ENCODE measurements at regions not wholly inside any gene's neighbourhood (a gene's known extent, or its start where the extent isn't known, plus 50 kb on each side); places are given as distances from the start of the nearest gene placed in this dataset.

GRCh38 chr14:28077021-28077420 is 689.6 kb upstream of the FOXG1 start:
- Mint-ChIP-seq H3K9me3 (peaks cover 33% of the 10 kb centered on the region), H3K4me1 (no peaks in the 10 kb centered on the region), H3K27ac (no peak overlapping the region), H3K36me3 (ENCODE audit: low read depth) (no peaks in the 10 kb centered on the region), H3K4me3 (no peak overlapping the region), H3K27me3 (no peaks in the 10 kb centered on the region)
- ATAC-seq, result no peak
- no peak for DNase-seq

- H3K4me1 Mint-ChIP-seq, result no peaks in the 10 kb centered on the region
- no peaks in the 10 kb centered on the region for H3K36me3 Mint-ChIP-seq (ENCODE audit: low read depth)
- DNase-seq, result no peak
- no peak overlapping the region for H3K27ac Mint-ChIP-seq
- no peak for ATAC-seq
- H3K9me3 Mint-ChIP-seq, result peaks cover 14% of the 10 kb centered on the region
- H3K4me3 Mint-ChIP-seq, result no peak overlapping the region
- H3K27me3 Mint-ChIP-seq, result no peaks in the 10 kb centered on the region
Observed at GRCh38 chr14:28083389-28083788, 683.2 kb upstream of the FOXG1 start.

DNA sequence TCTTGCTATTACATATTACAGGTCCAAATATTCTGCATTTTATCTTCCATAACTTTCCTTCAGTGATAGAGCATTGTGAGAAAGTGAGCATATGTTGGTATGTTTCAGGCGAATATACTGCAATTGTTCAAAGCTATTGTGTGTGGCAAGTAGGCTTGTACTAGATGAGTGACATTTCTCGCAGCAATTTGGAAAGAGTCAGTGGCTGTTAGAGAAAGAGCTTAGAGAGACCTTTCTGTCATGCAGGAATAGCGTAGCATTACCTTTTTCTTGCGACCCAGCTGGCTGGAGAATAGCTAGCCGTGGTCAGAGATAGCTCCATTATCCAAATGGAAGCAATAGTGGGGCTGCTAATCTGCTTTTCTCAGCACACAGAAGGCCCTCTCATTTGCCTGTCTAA is 678.5 kb upstream of the FOXG1 start:
- Mint-ChIP-seq H3K4me1 (no peaks in the 10 kb centered on the region), H3K27ac (no peak overlapping the region), H3K9me3 (peaks cover 26% of the 10 kb centered on the region), H3K27me3 (no peaks in the 10 kb centered on the region), H3K4me3 (no peak overlapping the region), H3K36me3 (ENCODE audit: low read depth) (no peaks in the 10 kb centered on the region)
- ATAC-seq, result no peak
- no peak for DNase-seq

DNA sequence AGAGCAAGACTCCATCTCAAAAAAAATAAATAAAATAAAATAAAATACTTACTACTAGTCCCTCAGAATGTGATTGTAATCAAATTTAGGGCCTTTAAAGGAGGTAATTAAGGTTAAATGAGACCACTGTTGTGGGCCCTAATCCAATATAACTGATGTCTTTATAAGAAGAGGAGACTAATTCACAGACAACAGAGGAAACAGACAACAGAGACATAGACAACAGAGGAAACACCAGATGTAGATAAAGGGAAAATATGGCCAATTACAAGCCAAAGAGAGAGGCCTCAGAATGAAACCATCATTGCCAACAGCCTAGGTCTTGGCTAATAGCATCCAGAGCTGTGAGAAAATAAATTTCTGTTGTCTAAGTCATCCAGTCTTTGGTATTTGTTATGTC is 669.0 kb upstream of the FOXG1 start:
- DNase-seq (no peak), ATAC-seq (no peak)
- no peaks in the 10 kb centered on the region for H3K27me3 Mint-ChIP-seq
- no peaks in the 10 kb centered on the region for H3K4me1 Mint-ChIP-seq
- H3K27ac Mint-ChIP-seq, result no peak overlapping the region
- no peak overlapping the region for H3K4me3 Mint-ChIP-seq
- H3K36me3 Mint-ChIP-seq (ENCODE audit: low read depth), result no peaks in the 10 kb centered on the region
- H3K9me3 Mint-ChIP-seq, result peaks cover 5% of the 10 kb centered on the region

DNA sequence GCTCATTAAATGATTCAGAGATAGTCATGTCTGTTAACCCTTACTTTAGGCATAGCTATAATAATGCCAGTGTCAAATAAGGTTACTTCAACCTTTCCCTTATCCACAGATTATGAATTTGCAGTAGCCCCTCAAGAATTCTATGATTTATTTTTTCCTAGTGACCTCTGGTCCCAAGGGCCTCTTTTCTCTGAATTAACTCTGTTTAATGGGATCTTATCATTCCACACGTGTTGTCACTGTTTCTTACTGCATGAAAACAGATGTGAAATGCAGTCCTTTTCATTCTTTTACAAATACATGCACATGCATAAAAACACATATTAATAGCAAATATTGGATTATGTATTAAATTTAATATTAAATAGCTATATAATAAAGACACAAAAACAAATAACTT is 667.7 kb upstream of the FOXG1 start:
- H3K27ac Mint-ChIP-seq, result no peak overlapping the region
- no peak for DNase-seq
- H3K4me1 Mint-ChIP-seq, result no peaks in the 10 kb centered on the region
- H3K36me3 Mint-ChIP-seq (ENCODE audit: low read depth), result no peaks in the 10 kb centered on the region
- H3K4me3 Mint-ChIP-seq, result no peak overlapping the region
- peaks cover 5% of the 10 kb centered on the region for H3K9me3 Mint-ChIP-seq
- no peak for ATAC-seq
- H3K27me3 Mint-ChIP-seq, result no peaks in the 10 kb centered on the region

- DNase-seq (no peak), ATAC-seq (no peak)
- Mint-ChIP-seq H3K27ac (no peak overlapping the region), H3K9me3 (peaks cover 13% of the 10 kb centered on the region), H3K27me3 (no peaks in the 10 kb centered on the region), H3K36me3 (ENCODE audit: low read depth) (no peaks in the 10 kb centered on the region), H3K4me3 (no peak overlapping the region), H3K4me1 (no peaks in the 10 kb centered on the region)
Observed at GRCh38 chr14:28102001-28102400, 664.6 kb upstream of the FOXG1 start.

DNA sequence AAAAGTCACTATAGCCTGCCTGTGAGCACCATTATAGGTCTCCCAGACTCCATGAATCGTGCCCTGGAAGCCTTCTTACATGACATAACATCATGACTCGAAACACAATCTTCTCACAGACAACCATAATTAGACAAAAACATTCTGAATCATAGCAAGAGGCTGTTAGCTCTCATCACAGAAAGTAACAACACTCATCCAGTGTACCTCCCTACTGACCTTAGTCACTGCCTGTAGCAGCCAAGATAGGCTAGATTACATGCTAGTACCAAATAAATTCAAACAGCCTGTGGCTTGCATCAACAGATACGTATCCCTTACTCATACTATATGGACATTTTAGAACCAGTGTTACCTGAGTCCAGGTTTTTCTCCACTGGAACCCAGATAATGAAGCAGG is 663.8 kb upstream of the FOXG1 start:
- Mint-ChIP-seq H3K4me3 (no peak overlapping the region), H3K4me1 (no peaks in the 10 kb centered on the region), H3K9me3 (peaks cover 13% of the 10 kb centered on the region), H3K36me3 (ENCODE audit: low read depth) (no peaks in the 10 kb centered on the region), H3K27ac (no peak overlapping the region), H3K27me3 (no peaks in the 10 kb centered on the region)
- DNase-seq (no peak), ATAC-seq (no peak)

GRCh38 chr14:28113311-28113710 is 653.3 kb upstream of the FOXG1 start:
- no peak for DNase-seq
- H3K27me3 Mint-ChIP-seq, result no peaks in the 10 kb centered on the region
- no peaks in the 10 kb centered on the region for H3K36me3 Mint-ChIP-seq (ENCODE audit: low read depth)
- H3K4me3 Mint-ChIP-seq, result no peak overlapping the region
- H3K4me1 Mint-ChIP-seq, result no peaks in the 10 kb centered on the region
- no peak overlapping the region for H3K27ac Mint-ChIP-seq
- no peak for ATAC-seq
- peaks cover 10% of the 10 kb centered on the region for H3K9me3 Mint-ChIP-seq

GRCh38 chr14:28116716-28117115 is 649.9 kb upstream of the FOXG1 start:
- no peak for ATAC-seq
- no peak for DNase-seq
- no peaks in the 10 kb centered on the region for H3K4me1 Mint-ChIP-seq
- H3K4me3 Mint-ChIP-seq, result no peak overlapping the region
- no peaks in the 10 kb centered on the region for H3K36me3 Mint-ChIP-seq (ENCODE audit: low read depth)
- no peaks in the 10 kb centered on the region for H3K27me3 Mint-ChIP-seq
- no peak overlapping the region for H3K27ac Mint-ChIP-seq
- H3K9me3 Mint-ChIP-seq, result peaks cover 3% of the 10 kb centered on the region

DNA sequence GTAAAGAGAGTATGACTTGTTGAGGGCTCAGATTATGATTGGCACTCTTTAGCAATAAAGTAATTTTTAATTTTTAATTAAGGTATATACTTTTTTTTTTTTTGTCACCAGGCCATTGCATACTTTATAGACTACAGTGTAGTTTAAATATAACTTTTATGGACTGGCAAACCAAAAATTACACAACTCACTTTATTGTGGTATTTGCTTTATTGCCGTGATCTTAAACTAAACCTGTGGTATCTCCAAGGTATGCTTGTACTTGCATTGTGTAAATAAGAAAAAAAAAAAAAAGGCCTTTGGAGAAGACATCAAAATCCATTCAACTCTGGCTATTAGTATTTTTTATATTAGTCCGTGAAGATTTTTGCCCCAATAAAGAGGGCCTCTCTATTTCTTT is 646.7 kb upstream of the FOXG1 start:
- H3K27ac Mint-ChIP-seq, result no peak overlapping the region
- H3K4me1 Mint-ChIP-seq, result no peaks in the 10 kb centered on the region
- peaks cover 6% of the 10 kb centered on the region for H3K9me3 Mint-ChIP-seq
- ATAC-seq (no peak), DNase-seq (no peak)
- H3K4me3 Mint-ChIP-seq, result no peak overlapping the region
- H3K36me3 Mint-ChIP-seq (ENCODE audit: low read depth), result no peaks in the 10 kb centered on the region
- no peaks in the 10 kb centered on the region for H3K27me3 Mint-ChIP-seq

DNA sequence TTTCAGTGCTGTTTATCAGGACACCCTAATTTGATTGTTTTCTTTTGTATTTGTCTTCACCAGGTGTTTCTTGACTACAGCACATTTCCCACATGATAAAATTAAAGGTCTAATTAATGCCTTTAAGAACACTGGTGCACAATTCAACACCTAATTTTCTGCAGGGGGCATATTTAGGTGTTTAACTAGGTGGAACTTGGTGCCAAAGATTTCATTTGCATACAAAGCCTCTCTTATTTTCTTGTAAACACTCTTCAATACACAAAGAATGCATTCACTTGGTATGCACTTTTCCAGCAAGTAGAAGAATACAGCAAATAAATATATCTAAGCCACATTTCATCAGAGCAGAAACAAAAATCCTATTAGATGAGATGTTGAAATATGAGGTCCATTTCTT is 646.2 kb upstream of the FOXG1 start:
- no peak overlapping the region for H3K4me3 Mint-ChIP-seq
- no peak for ATAC-seq
- no peaks in the 10 kb centered on the region for H3K36me3 Mint-ChIP-seq (ENCODE audit: low read depth)
- DNase-seq, result no peak
- H3K27ac Mint-ChIP-seq, result no peak overlapping the region
- peaks cover 6% of the 10 kb centered on the region for H3K9me3 Mint-ChIP-seq
- H3K27me3 Mint-ChIP-seq, result no peaks in the 10 kb centered on the region
- no peaks in the 10 kb centered on the region for H3K4me1 Mint-ChIP-seq

- Mint-ChIP-seq H3K27me3 (no peaks in the 10 kb centered on the region), H3K36me3 (ENCODE audit: low read depth) (no peaks in the 10 kb centered on the region), H3K4me1 (no peaks in the 10 kb centered on the region), H3K4me3 (no peak overlapping the region), H3K27ac (no peak overlapping the region), H3K9me3 (peaks cover 6% of the 10 kb centered on the region)
- ATAC-seq, result no peak
- DNase-seq, result no peak
Observed at GRCh38 chr14:28121512-28122297, 644.9 kb upstream of the FOXG1 start.

DNA sequence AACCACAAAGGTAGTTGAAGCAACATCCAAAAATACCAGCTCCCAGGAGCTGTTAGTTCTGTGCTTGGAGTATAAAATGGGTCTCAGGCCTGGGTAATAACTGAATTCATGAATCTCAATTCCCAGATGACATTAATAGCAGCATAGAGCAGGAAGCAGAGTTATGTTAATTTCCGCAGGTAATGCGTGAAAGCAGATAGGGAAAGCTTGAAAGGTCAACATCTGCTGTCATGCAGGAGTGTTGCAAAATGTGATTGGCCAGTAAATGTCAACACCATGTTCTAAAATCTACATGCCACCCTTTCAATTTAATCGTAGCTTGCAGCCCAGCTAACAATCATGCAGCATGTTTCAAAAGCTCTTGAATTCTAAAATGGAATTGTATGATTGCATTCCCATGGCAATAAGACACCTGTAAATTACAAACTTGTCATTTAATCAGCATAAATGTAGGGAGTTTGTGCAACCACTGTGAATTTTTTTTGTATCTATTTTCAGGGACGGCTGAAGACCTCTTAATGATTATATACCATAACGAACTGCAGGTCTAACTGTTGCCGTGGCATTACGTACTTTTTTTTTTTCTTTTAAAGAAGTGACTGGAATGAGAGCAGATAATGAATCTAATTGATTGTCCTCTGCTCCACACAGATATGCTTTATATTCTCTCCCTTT is 635.8 kb upstream of the FOXG1 start:
- Mint-ChIP-seq H3K9me3 (peaks cover 5% of the 10 kb centered on the region), H3K36me3 (ENCODE audit: low read depth) (no peaks in the 10 kb centered on the region), H3K4me1 (no peaks in the 10 kb centered on the region), H3K27me3 (no peaks in the 10 kb centered on the region), H3K27ac (no peak overlapping the region), H3K4me3 (no peak overlapping the region)
- DNase-seq (no peak), ATAC-seq (no peak)

GRCh38 chr14:28138341-28138740 is 628.2 kb upstream of the FOXG1 start:
- Mint-ChIP-seq H3K4me3 (no peak overlapping the region), H3K27me3 (no peaks in the 10 kb centered on the region)

GRCh38 chr14:28141662-28142061 is 624.9 kb upstream of the FOXG1 start:
- no peak overlapping the region for H3K4me3 Mint-ChIP-seq
- no peak overlapping the region for H3K27ac Mint-ChIP-seq
- H3K9me3 Mint-ChIP-seq, result peaks cover 4% of the 10 kb centered on the region
- H3K36me3 Mint-ChIP-seq (ENCODE audit: low read depth), result no peaks in the 10 kb centered on the region
- H3K4me1 Mint-ChIP-seq, result no peaks in the 10 kb centered on the region
- no peak for ATAC-seq
- H3K27me3 Mint-ChIP-seq, result no peaks in the 10 kb centered on the region
- DNase-seq, result no peak

More at GRCh38 chr14:28138341-28138740, 628.2 kb upstream of the FOXG1 start:
- Mint-ChIP-seq H3K27ac (no peak overlapping the region), H3K36me3 (ENCODE audit: low read depth) (no peaks in the 10 kb centered on the region), H3K4me1 (no peaks in the 10 kb centered on the region), H3K9me3 (peaks cover 4% of the 10 kb centered on the region)
- ATAC-seq, result no peak
- DNase-seq, result no peak
